ENCODE measurements at regions not wholly inside any gene's neighbourhood (a gene's known extent, or its start where the extent isn't known, plus 50 kb on each side); places are given as distances from the start of the nearest gene placed in this dataset.
A peak's percentile ranks its signal among the peaks of the same experiment; 100 is the strongest.

- DNase-seq (ENCODE audit: low read depth): peak; percentile 37
- no peak overlapping the region for H3K4me3 ChIP-seq (ENCODE audit: control insufficient read depth, low read depth, low read length)
Measured at GRCh38 chr17:13367154-13367553, 234.6 kb downstream of the HS3ST3A1 start.

GRCh38 chr17:13365331-13365730 lies 236.4 kb downstream of the HS3ST3A1 start:
- DNase-seq (ENCODE audit: low read depth): peak; percentile 74
- H3K4me3 ChIP-seq (ENCODE audit: control insufficient read depth, low read depth, low read length): no peak overlapping the region
- TF ChIP-seq CTCF (conservative IDR thresholded peaks at IDR 0.05; ENCODE audit: control insufficient read depth, insufficient read depth, low read depth, low read length): no peak

More at GRCh38 chr17:13367154-13367553, 234.6 kb downstream of the HS3ST3A1 start:
- no peak for TF ChIP-seq CTCF (conservative IDR thresholded peaks at IDR 0.05; ENCODE audit: control insufficient read depth, insufficient read depth, low read depth, low read length)

- no peak for TF ChIP-seq CTCF (conservative IDR thresholded peaks at IDR 0.05; ENCODE audit: control insufficient read depth, insufficient read depth, low read depth, low read length)
- no peak overlapping the region for H3K4me3 ChIP-seq (ENCODE audit: control insufficient read depth, low read depth, low read length)
- no peak for DNase-seq (ENCODE audit: low read depth)
Measured at GRCh38 chr17:13363771-13364170, 238.0 kb downstream of the HS3ST3A1 start.

- peak; percentile 96 for DNase-seq (ENCODE audit: low read depth)
- H3K4me3 ChIP-seq (ENCODE audit: control insufficient read depth, low read depth, low read length): peak overlapping the region; percentile 27
- TF ChIP-seq CTCF (conservative IDR thresholded peaks at IDR 0.05; ENCODE audit: control insufficient read depth, insufficient read depth, low read depth, low read length): no peak
Measured at GRCh38 chr17:13362341-13363122, 239.2 kb downstream of the HS3ST3A1 start.

DNA sequence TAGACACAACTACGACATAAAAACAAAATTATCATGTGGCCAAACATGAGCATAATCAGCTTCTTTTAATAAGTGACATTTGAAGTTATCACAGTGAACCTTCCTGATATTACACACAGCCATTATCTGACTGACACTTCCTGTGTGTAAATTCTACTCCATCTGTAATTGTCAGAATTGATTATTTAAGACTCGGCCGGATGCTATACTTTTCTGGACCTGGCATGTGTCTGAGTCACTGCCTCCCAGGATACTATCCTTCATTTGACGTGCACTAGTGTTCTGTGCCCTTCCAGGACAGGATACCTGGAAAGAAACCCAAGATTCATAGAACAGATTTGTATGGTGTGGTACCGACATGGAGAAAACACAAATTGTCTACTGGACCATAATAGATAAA lies 242.0 kb downstream of the HS3ST3A1 start:
- no peak for DNase-seq (ENCODE audit: low read depth)
- TF ChIP-seq CTCF (conservative IDR thresholded peaks at IDR 0.05; ENCODE audit: control insufficient read depth, insufficient read depth, low read depth, low read length): no peak

GRCh38 chr17:13355054-13355453 lies 246.7 kb downstream of the HS3ST3A1 start:
- H3K4me3 ChIP-seq (ENCODE audit: control insufficient read depth, low read depth, low read length): no peak overlapping the region
- DNase-seq (ENCODE audit: low read depth): no peak
- no peak for TF ChIP-seq CTCF (conservative IDR thresholded peaks at IDR 0.05; ENCODE audit: control insufficient read depth, insufficient read depth, low read depth, low read length)

More for the DNA sequence above, 242.0 kb downstream of the HS3ST3A1 start:
- H3K4me3 ChIP-seq (ENCODE audit: control insufficient read depth, low read depth, low read length): no peak overlapping the region

All from fibroblast of mammary gland (primary cell).